Right lobe of liver (tissue), 6 donors: ENCODE measurements at regions not wholly inside any gene's neighbourhood (a gene's known extent, or its start where the extent isn't known, plus 50 kb on each side); places are given as distances from the start of the nearest gene placed in this dataset.

ENCODE experiments used
- ATAC-seq, 4 donors: fragments of 200-7000 bp; cut with Tn5 transposase; one replicate each; pipeline ENCODE4 v1.9.1; 2020; ENCODE audit warnings: mild to moderate bottlenecking in 4 of 4, moderate library complexity in 4 of 4
- DNase-seq, 3 donors: peaks; one replicate each; pipeline ENCODE4 v3.0.0-alpha.2; 2020
- H3K27ac ChIP-seq, 3 donors: fragments of 200-600 bp; one replicate each; pipeline ENCODE4 v1.8.0; 2022
- H3K27me3 ChIP-seq, 2 donors: fragments of 200-600 bp; one replicate each; pipeline ENCODE4 v1.8.0; 2022
- H3K36me3 ChIP-seq, 4 donors: fragments of 200-600 bp; sonication (generic) in 1 of 4; one replicate each; pipeline versions ENCODE4 v1.5.1 to v1.8.0; 2017 to 2022; ENCODE audit warnings: control low read depth in 1 of 4
- H3K4me1 ChIP-seq, 4 donors: fragments of 200-600 bp; sonication (generic) in 1 of 4; one replicate each; pipeline versions ENCODE4 v1.5.1 to v1.8.0; 2017 to 2022; ENCODE audit warnings: control low read depth in 1 of 4
- H3K4me3 ChIP-seq, 3 donors: fragments of 200-600 bp; one replicate each; pipeline ENCODE4 v1.8.0; 2022
- H3K9me3 ChIP-seq, 4 donors: fragments of 200-600 bp; sonication (generic) in 1 of 4; one replicate each; pipeline versions ENCODE4 v1.5.1 to v1.8.0; 2017 to 2022; ENCODE audit warnings: control low read depth in 1 of 4
- CTCF ChIP-seq, 4 donors: fragments of 200-600 bp in 3 of 4; fragments of 450-650 bp in 1 of 4; IDR thresholded peaks; one replicate each; pipeline versions ENCODE4 v1.5.1 to v1.8.0; 2016 to 2022; ENCODE audit warnings: antibody characterized with exemption in 4 of 4, mild to moderate bottlenecking in 2 of 4
- POLR2A ChIP-seq: fragments of 450-650 bp; IDR thresholded peaks from one replicate; pipeline ENCODE4 v1.6.1; 2017; ENCODE audit warnings: antibody characterized with exemption, mild to moderate bottlenecking
- WGBS: methylation state at CpG from one replicate; pipeline ENCODE4 v1.1.6; 2018; ENCODE audit warnings: low coverage, low lambda C conversion rate; ENCODE audit not compliant: insufficient coverage; ENCODE audit errors: missing lambda C conversion rate; 5-methylcytosine and 5-hydroxymethylcytosine counted together
- intact Hi-C, 2 donors: fragments of 100-400 bp; cut with DNase I; formaldehyde crosslinking; loops; one replicate each; pipeline versions ENCODE4 v1.11.2 to v1.14.1; 2022
- donor health status: DM: no; HTN: yes; CAD: no.
- donor health status: DM: no; HTN: no; CAD: no.
- donor health status: DM: no; HTN: no; CAD: no.
- donor health status: DM: no; HTN: yes; CAD: no.
- donor health status: DM: no; HTN: yes; CAD: no.

- Histone ChIP-seq H3K9me3 (no peaks in the 10 kb centered on the region), H3K36me3 (no peaks in the 10 kb centered on the region), H3K4me1 (no peaks in the 10 kb centered on the region), H3K4me3 (no peak overlapping the region), H3K27ac (no peak overlapping the region), H3K27me3 (no peaks in the 10 kb centered on the region)
- no peak for TF ChIP-seq CTCF (IDR thresholded peaks at IDR 0.05)
- TF ChIP-seq POLR2A: no peak
- DNase-seq (no peak), ATAC-seq (no peak)
- intact Hi-C loops: no loop called here
- 65% methylated on average over 4 of the region's 5 CpGs for WGBS
Observed at GRCh38 chr22:42324566-42324965, 54.1 kb upstream of the TCF20 start.

GRCh38 chr22:42323971-42324370, 53.5 kb upstream of the TCF20 start:
- no peak for DNase-seq
- WGBS: 48% methylated on average over 1 of the region's 2 CpGs
- no peaks in the 10 kb centered on the region for H3K4me1 ChIP-seq
- peak in 1 of 4 donors; percentile 53 for ATAC-seq
- H3K36me3 ChIP-seq: no peaks in the 10 kb centered on the region
- no peaks in the 10 kb centered on the region for H3K9me3 ChIP-seq
- H3K4me3 ChIP-seq: no peak overlapping the region
- H3K27me3 ChIP-seq: no peaks in the 10 kb centered on the region
- no peak overlapping the region for H3K27ac ChIP-seq
- intact Hi-C loops: no loop called here
- no peak for TF ChIP-seq CTCF (IDR thresholded peaks at IDR 0.05)

- intact Hi-C loops: no loop called here
- H3K4me3 ChIP-seq: no peak overlapping the region
- 69% methylated on average over 4 of the region's 4 CpGs for WGBS
- no peak for DNase-seq
- no peak for TF ChIP-seq CTCF (IDR thresholded peaks at IDR 0.05)
- no peak for TF ChIP-seq POLR2A
- no peaks in the 10 kb centered on the region for H3K27me3 ChIP-seq
- ATAC-seq: no peak
- H3K36me3 ChIP-seq: no peaks in the 10 kb centered on the region
- H3K9me3 ChIP-seq: no peaks in the 10 kb centered on the region
- H3K4me1 ChIP-seq: no peaks in the 10 kb centered on the region
- H3K27ac ChIP-seq: no peak overlapping the region
Observed at GRCh38 chr22:42322562-42322926, 52.1 kb upstream of the TCF20 start.

GRCh38 chr22:42321908-42322561, 51.6 kb upstream of the TCF20 start:
- ATAC-seq (no peak), DNase-seq (no peak)
- Histone ChIP-seq H3K9me3 (no peaks in the 10 kb centered on the region), H3K27me3 (no peaks in the 10 kb centered on the region), H3K27ac (no peak overlapping the region), H3K4me3 (no peak overlapping the region), H3K36me3 (no peaks in the 10 kb centered on the region), H3K4me1 (no peaks in the 10 kb centered on the region)
- 73% methylated on average over 10 of the region's 11 CpGs for WGBS
- TF ChIP-seq POLR2A (no peak), CTCF (IDR thresholded peaks at IDR 0.05) (no peak)
- intact Hi-C loops: no loop called here
